ENCODE measurements at regions not wholly inside any gene's neighbourhood (a gene's known extent, or its start where the extent isn't known, plus 50 kb on each side); places are given as distances from the start of the nearest gene placed in this dataset.

GRCh38 chr3:135898774-135899173, 66.8 kb upstream of the PPP2R3A start:
- WGBS, 3 donors, result 62 to 70% (median 66%) methylated on average over 3 of the region's 3 CpGs
- Histone ChIP-seq H3K9me3 (ENCODE audit: control insufficient read depth in 2 of 2, insufficient read depth in 1 of 2, low read depth in 1 of 2, low read length in 1 of 2) (no peaks in the 10 kb centered on the region), H3K4me3 (ENCODE audit: low read depth in 1 of 3, low read length in 3 of 3) (no peak overlapping the region), H3K27ac (ENCODE audit: low read depth in 1 of 3, low read length in 2 of 3) (no peak overlapping the region), H3K4me1 (ENCODE audit: control insufficient read depth in 3 of 3, insufficient read depth in 2 of 3, low read depth in 1 of 3, low read length in 2 of 3) (no peaks in the 10 kb centered on the region), H3K36me3 (ENCODE audit: control insufficient read depth in 3 of 3, insufficient read depth in 2 of 3, low read depth in 1 of 3, low read length in 3 of 3) (no peaks in the 10 kb centered on the region), H3K27me3 (ENCODE audit: control insufficient read depth in 3 of 3, insufficient read depth in 3 of 3, low read length in 3 of 3) (no peaks in the 10 kb centered on the region)
- FAIRE-seq, result no peak
- DNase-seq, result no peak

DNA sequence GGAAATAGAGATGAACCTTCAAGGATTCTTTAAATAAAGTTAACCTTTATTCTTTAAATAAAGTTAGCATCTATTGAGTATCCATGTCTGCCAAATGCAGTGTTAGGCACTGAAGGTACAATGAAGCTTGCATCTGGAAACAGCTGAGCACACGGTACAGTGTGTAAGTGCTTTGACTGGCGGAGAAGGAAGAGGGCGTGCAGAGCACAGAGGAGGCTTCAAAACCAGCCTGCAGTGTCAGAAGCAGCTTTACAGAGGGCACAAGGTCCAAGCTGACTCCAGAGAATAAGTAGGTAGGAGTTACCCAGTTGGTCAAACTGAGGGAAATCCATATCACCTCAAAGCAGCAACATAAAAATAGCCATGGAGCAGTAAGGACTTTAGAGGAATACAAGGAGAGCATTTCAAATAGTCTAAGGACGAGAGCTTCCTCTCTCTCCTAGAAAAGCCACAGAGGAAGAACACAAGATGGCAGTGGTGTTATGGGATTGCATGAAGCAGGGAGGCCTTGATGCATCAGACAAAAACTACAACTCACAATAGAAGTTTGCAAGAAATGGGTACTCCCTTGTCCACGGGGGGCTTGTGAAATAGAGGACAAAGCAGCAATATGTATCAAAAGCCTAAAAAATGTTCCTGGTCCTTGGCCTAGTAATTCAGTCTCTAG, 60.3 kb upstream of the PPP2R3A start:
- no peak overlapping the region for H3K27ac ChIP-seq (ENCODE audit: low read depth in 1 of 3, low read length in 2 of 3)
- no peak for DNase-seq
- no peaks in the 10 kb centered on the region for H3K4me1 ChIP-seq (ENCODE audit: control insufficient read depth in 3 of 3, insufficient read depth in 2 of 3, low read depth in 1 of 3, low read length in 2 of 3)
- H3K9me3 ChIP-seq (ENCODE audit: control insufficient read depth in 2 of 2, insufficient read depth in 1 of 2, low read depth in 1 of 2, low read length in 1 of 2), result no peaks in the 10 kb centered on the region
- no peak for FAIRE-seq
- H3K4me3 ChIP-seq (ENCODE audit: low read depth in 1 of 3, low read length in 3 of 3), result no peak overlapping the region
- WGBS, 3 donors, result 60 to 68% (median 63%) methylated on average over 5 of the region's 5 CpGs
- H3K36me3 ChIP-seq (ENCODE audit: control insufficient read depth in 3 of 3, insufficient read depth in 2 of 3, low read depth in 1 of 3, low read length in 3 of 3), result no peaks in the 10 kb centered on the region
- peaks cover 0 to 4% (median 0%) of the 10 kb centered on the region in 3 donors for H3K27me3 ChIP-seq (ENCODE audit: control insufficient read depth in 3 of 3, insufficient read depth in 3 of 3, low read length in 3 of 3)

DNA sequence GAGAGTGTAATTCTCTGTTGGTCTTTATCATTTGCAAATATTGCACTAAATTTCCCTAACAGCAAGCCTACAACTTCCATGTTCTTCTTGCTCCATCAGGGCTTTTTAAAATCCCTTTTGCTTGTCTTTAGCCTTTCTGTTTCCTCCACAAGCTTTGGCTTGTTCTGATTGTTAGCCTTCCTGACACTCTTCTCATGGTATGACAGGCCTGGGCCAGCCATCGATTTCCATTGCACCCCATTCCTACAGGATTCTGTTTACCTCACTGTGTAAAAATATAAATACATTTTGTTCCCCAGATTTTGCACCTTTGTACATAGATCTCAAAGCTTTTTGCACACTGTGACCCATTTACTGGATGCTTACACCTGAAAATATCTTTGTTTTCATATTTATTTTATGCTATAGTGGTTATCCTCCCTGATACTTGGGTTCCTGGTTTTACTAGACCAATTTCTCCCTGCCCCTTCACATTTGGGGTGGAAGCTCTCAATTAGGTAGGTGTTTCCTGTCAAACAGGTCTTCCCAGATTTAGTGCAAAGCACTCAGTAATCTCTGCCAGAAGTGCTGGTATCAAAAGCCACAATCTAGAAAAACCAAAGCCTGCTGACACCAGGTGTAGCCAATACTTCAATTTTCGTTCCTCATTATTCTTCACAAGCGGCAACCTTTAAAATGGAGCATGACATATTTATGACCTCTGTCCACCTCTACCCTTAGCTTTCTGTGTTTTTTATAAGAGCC, 57.9 kb upstream of the PPP2R3A start:
- no peak for FAIRE-seq
- no peaks in the 10 kb centered on the region for H3K36me3 ChIP-seq (ENCODE audit: control insufficient read depth in 3 of 3, insufficient read depth in 2 of 3, low read depth in 1 of 3, low read length in 3 of 3)

DNA sequence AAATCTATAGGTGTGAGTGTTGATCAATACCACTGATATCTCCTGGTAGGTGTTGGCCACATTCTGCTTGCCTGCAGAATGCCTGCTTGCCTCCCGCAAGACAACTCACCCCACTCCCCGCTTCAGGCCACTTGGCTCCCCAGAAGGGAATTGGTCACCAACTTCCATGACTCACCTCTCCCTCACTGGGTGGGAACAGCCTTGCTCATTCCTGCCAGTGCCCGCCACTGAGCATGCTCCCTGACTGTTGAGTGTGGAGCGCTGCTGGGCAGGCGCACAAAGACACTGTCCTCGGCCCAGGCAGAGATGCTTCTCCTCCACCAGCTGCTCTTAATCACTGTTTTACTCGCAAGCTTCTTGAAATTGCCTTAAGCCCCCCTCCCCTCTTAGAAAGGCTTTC, 57.3 kb upstream of the PPP2R3A start:
- WGBS, 3 donors, result 89 to 96% (median 94%) methylated on average over 7 of the region's 7 CpGs
- no peaks in the 10 kb centered on the region for H3K36me3 ChIP-seq (ENCODE audit: control insufficient read depth in 3 of 3, insufficient read depth in 2 of 3, low read depth in 1 of 3, low read length in 3 of 3)
- H3K4me3 ChIP-seq (ENCODE audit: low read depth in 1 of 3, low read length in 3 of 3), result no peak overlapping the region
- no peaks in the 10 kb centered on the region for H3K4me1 ChIP-seq (ENCODE audit: control insufficient read depth in 3 of 3, insufficient read depth in 2 of 3, low read depth in 1 of 3, low read length in 2 of 3)
- no peak overlapping the region for H3K27ac ChIP-seq (ENCODE audit: low read depth in 1 of 3, low read length in 2 of 3)
- FAIRE-seq (no peak), DNase-seq (no peak)
- peaks cover 0 to 4% (median 0%) of the 10 kb centered on the region in 3 donors for H3K27me3 ChIP-seq (ENCODE audit: control insufficient read depth in 3 of 3, insufficient read depth in 3 of 3, low read length in 3 of 3)
- no peaks in the 10 kb centered on the region for H3K9me3 ChIP-seq (ENCODE audit: control insufficient read depth in 2 of 2, insufficient read depth in 1 of 2, low read depth in 1 of 2, low read length in 1 of 2)

More for the DNA sequence above, 57.9 kb upstream of the PPP2R3A start:
- Histone ChIP-seq H3K4me3 (ENCODE audit: low read depth in 1 of 3, low read length in 3 of 3) (no peak overlapping the region), H3K27me3 (ENCODE audit: control insufficient read depth in 3 of 3, insufficient read depth in 3 of 3, low read length in 3 of 3) (peaks cover 0 to 4% (median 0%) of the 10 kb centered on the region in 3 donors), H3K4me1 (ENCODE audit: control insufficient read depth in 3 of 3, insufficient read depth in 2 of 3, low read depth in 1 of 3, low read length in 2 of 3) (no peaks in the 10 kb centered on the region), H3K27ac (ENCODE audit: low read depth in 1 of 3, low read length in 2 of 3) (no peak overlapping the region), H3K9me3 (ENCODE audit: control insufficient read depth in 2 of 2, insufficient read depth in 1 of 2, low read depth in 1 of 2, low read length in 1 of 2) (no peaks in the 10 kb centered on the region)
- WGBS, 3 donors, result 58 to 77% (median 68%) methylated on average over 3 of the region's 3 CpGs
- DNase-seq, result no peak

- DNase-seq (no peak), FAIRE-seq (no peak)
- Histone ChIP-seq H3K36me3 (ENCODE audit: control insufficient read depth in 3 of 3, insufficient read depth in 2 of 3, low read depth in 1 of 3, low read length in 3 of 3) (no peaks in the 10 kb centered on the region), H3K27ac (ENCODE audit: low read depth in 1 of 3, low read length in 2 of 3) (no peak overlapping the region), H3K27me3 (ENCODE audit: control insufficient read depth in 3 of 3, insufficient read depth in 3 of 3, low read length in 3 of 3) (peaks cover 0 to 4% (median 0%) of the 10 kb centered on the region in 3 donors), H3K4me1 (ENCODE audit: control insufficient read depth in 3 of 3, insufficient read depth in 2 of 3, low read depth in 1 of 3, low read length in 2 of 3) (no peaks in the 10 kb centered on the region), H3K9me3 (ENCODE audit: control insufficient read depth in 2 of 2, insufficient read depth in 1 of 2, low read depth in 1 of 2, low read length in 1 of 2) (no peaks in the 10 kb centered on the region), H3K4me3 (ENCODE audit: low read depth in 1 of 3, low read length in 3 of 3) (no peak overlapping the region)
- WGBS, 3 donors, result 90 to 92% (median 91%) methylated on average over 1 of the region's 1 CpG
Observed at GRCh38 chr3:135908737-135909136, 56.8 kb upstream of the PPP2R3A start.

DNA sequence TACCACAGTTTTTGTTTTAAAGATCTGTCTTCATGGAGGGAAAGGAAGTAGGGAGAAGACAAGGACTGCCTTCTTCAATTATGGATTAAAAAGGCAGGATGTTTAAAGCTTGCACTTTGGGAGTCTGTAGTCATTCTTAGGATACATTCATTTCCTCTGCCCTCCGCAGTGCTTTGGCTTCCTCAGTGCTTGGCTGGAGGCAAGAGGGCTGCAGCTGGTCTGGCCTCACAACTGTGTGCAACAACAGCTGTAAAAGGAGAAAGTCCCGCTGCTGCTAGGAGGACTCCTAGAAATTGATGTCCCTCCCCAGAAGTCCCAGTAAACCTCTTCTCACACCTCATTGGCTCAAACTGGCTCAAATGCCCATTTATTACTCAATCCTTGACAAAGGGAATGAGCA, 54.4 kb upstream of the PPP2R3A start:
- H3K27ac ChIP-seq (ENCODE audit: low read depth in 1 of 3, low read length in 2 of 3), result no peak overlapping the region
- H3K27me3 ChIP-seq (ENCODE audit: control insufficient read depth in 3 of 3, insufficient read depth in 3 of 3, low read length in 3 of 3), result peaks cover 0 to 4% (median 0%) of the 10 kb centered on the region in 3 donors
- no peaks in the 10 kb centered on the region for H3K36me3 ChIP-seq (ENCODE audit: control insufficient read depth in 3 of 3, insufficient read depth in 2 of 3, low read depth in 1 of 3, low read length in 3 of 3)
- H3K4me1 ChIP-seq (ENCODE audit: control insufficient read depth in 3 of 3, insufficient read depth in 2 of 3, low read depth in 1 of 3, low read length in 2 of 3), result no peaks in the 10 kb centered on the region
- 48 to 80% (median 55%) methylated on average over 2 of the region's 2 CpGs for WGBS, 3 donors
- H3K4me3 ChIP-seq (ENCODE audit: low read depth in 1 of 3, low read length in 3 of 3), result no peak overlapping the region
- FAIRE-seq, result no peak
- H3K9me3 ChIP-seq (ENCODE audit: control insufficient read depth in 2 of 2, insufficient read depth in 1 of 2, low read depth in 1 of 2, low read length in 1 of 2), result no peaks in the 10 kb centered on the region
- DNase-seq, result no peak

GRCh38 chr3:135915206-135915605, 50.3 kb upstream of the PPP2R3A start:
- Histone ChIP-seq H3K36me3 (ENCODE audit: control insufficient read depth in 3 of 3, insufficient read depth in 2 of 3, low read depth in 1 of 3, low read length in 3 of 3) (no peaks in the 10 kb centered on the region), H3K27me3 (ENCODE audit: control insufficient read depth in 3 of 3, insufficient read depth in 3 of 3, low read length in 3 of 3) (no peaks in the 10 kb centered on the region), H3K27ac (ENCODE audit: low read depth in 1 of 3, low read length in 2 of 3) (no peak overlapping the region), H3K9me3 (ENCODE audit: control insufficient read depth in 2 of 2, insufficient read depth in 1 of 2, low read depth in 1 of 2, low read length in 1 of 2) (no peaks in the 10 kb centered on the region), H3K4me3 (ENCODE audit: low read depth in 1 of 3, low read length in 3 of 3) (no peak overlapping the region), H3K4me1 (ENCODE audit: control insufficient read depth in 3 of 3, insufficient read depth in 2 of 3, low read depth in 1 of 3, low read length in 2 of 3) (no peaks in the 10 kb centered on the region)
- DNase-seq, result no peak
- no peak for FAIRE-seq
- 55 to 59% (median 56%) methylated on average over 2 of the region's 2 CpGs for WGBS, 3 donors

Measured in small intestine (tissue), 7 donors.